GM12892 (cell line): ENCODE measurements at regions not wholly inside any gene's neighbourhood (a gene's known extent, or its start where the extent isn't known, plus 50 kb on each side); places are given as distances from the start of the nearest gene placed in this dataset.

Experiments
- POLR2A ChIP-seq: IDR thresholded peaks from 2 replicates; pipeline ENCODE4 v1.6.1; 2011; ENCODE audit warnings: low read depth, low read length, control low read depth
- POLR2AphosphoS5 ChIP-seq: IDR thresholded peaks from 2 replicates; pipeline ENCODE4 v1.6.1; 2011; ENCODE audit warnings: low read depth, low read length, control low read depth

GRCh38 chrX:25810202-25810601 is 327.9 kb upstream of the MAGEB18 start:
- no peak for TF ChIP-seq POLR2AphosphoS5
- no peak for TF ChIP-seq POLR2A
